NCI-H1417 (cell line): ENCODE measurements at regions not wholly inside any gene's neighbourhood (a gene's known extent, or its start where the extent isn't known, plus 50 kb on each side); places are given as distances from the start of the nearest gene placed in this dataset.
"Not testable (repeated sequence)": the region's sequence is repeated elsewhere in the genome, so short reads cannot be mapped to it uniquely, and the experiment has no call there.

Experiments used
- DNase-seq, 3 experiments: peaks; one replicate each; lab custom pipeline; 2025; lab: John Stamatoyannopoulos, UW

- no peak for DNase-seq
Observed at GRCh38 chr3:166080096-166080495, 242.9 kb upstream of the BCHE start.

DNA sequence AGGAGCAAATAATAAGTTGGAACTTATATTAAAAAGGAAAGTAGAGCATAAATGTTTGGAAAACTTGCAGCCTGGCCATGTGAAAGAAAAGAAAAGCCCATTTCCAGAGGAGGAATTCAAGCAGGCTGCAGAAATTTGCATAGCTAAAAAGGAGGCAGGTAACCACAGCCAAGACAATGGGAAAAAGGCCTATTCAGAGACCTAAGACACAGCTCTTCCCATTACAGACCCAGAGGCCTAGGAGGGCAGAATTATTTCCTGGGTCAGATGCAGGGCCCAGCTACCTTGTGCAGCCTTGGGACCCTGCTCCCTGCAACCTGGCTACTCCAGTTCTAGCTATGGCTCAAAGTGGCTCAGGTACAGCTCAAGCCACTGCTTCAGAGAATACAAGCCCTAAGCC is 234.6 kb upstream of the BCHE start:
- no peak for DNase-seq

GRCh38 chr3:166064476-166064875 is 227.3 kb upstream of the BCHE start:
- DNase-seq = no peak

DNA sequence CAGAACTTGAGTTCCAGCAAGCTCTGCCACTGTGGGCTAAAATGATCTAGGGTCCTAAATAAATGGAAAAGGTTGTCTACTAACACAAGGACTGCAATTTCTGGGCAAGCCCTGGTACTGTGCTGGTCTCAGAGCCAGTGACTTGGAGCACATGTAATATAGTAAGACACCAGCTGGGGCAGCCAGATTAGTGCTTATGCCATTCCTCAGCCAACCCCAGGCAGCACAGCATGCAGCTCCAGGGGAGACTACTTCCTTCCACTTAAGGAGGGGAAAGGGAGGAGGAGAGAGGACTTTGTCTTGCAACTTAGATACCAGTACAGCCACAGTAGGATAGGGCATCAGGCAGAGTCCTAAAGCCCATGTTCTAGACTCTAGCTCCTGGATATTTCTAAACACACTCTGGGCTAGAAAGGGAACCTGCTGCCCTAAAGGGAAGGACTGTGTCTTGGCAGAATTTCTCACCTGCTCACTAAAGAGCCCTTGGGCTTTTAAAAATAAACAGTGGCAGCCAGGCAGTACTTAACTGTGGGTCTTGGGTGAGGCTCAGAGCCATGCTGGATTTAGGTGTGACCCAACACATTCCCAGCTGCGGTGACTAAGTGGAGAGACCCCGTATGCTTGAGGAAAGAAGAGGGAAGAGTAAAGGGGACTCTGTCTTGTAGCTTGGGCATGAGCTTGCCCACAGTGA is 223.7 kb upstream of the BCHE start:
- peak in 1 of 3 experiments; percentile 27 for DNase-seq

GRCh38 chr3:166052440-166052839 is 215.2 kb upstream of the BCHE start:
- DNase-seq = no peak

GRCh38 chr3:166029507-166029906 is 192.3 kb upstream of the BCHE start:
- DNase-seq = no peak

DNA sequence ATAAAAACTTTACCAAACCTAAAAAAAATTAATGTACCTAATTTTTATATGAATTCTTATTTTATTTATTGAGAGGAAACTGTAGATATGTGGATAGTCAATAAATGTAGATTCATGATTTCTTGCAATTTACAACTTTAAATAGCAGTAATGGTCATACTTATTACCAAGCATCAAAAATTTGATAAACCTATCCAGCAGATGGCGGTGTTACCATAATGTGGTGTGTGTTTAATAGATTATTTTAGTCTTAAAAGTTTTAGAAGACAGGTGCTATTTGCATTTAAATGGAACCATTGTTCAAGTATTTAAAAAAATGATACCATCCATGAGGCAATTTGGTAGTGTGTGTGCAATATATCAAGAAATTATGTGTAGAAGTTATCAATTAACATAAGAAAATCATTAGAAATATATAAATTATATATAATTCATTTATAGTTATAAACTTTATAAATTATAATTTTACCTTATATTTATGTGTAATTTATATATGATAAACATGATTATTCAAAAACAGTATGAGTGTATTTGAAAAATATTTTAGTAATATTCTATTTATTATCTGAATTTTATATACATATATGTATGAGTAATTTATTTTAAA is 176.0 kb upstream of the BCHE start:
- DNase-seq = peak; percentile 40 to 84 (median 56)

DNA sequence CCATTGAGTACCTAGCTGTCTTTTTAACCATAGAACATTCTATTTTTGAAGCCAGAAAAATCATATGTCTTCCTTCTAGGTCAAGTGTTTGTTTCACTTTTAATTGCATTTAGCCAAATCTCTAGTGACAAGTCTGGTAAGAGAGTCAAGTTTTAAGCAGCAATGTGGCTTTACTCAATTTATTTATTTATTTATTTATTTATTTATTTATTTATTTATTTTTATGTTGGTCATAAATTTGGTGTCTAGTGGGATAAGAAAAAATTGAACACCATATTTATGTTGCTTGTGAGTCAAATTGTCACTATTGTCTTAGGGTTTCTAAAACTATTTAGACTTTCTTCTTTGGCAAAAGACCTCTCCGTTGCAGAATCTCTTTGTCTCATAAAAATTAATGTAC is 174.5 kb upstream of the BCHE start:
- DNase-seq = no peak

DNA sequence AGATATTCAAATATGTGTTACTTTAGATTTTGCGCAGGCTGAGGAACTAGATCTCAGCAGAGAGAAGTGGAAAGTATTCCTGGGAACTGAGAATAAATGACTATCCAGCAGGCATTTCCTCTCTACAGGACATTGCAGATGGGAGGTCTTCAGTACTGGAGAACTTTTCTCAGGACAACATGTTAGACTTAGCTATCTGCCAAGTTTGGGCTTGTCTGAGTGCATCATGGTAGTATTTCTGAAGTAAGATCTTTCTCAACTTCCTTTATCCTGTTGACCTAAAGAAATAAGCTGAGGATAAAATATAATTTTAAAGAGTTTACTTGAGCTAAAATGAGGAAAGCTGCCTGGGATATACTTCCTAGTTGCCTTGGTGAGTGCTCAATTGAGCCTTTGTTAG is 167.9 kb upstream of the BCHE start:
- DNase-seq = no peak

- DNase-seq = no peak
Observed at GRCh38 chr3:165994293-165994692, 157.1 kb upstream of the BCHE start.

- no peak for DNase-seq
Observed at GRCh38 chr3:165984589-165984988, 147.4 kb upstream of the BCHE start.

- no peak for DNase-seq
Observed at GRCh38 chr3:165983284-165983683, 146.1 kb upstream of the BCHE start.

DNA sequence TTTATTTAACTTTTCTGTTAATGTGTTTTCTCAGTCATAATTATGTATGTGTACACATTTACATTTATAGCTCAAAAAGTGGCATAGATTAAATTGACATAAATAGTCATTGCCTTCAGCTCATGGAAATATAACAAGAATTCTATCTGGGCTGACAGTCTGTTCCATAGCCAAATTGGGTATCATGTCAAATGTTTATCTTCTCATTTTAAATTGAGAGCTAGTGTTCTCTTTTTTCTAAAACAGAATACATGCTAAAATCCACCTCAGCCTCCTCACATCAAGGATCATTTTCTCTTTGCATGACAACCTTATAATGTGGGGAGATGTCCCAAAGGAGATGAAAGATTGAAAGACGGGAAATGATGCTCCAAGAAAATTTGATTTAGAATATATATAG is 144.1 kb upstream of the BCHE start:
- DNase-seq = no peak

DNA sequence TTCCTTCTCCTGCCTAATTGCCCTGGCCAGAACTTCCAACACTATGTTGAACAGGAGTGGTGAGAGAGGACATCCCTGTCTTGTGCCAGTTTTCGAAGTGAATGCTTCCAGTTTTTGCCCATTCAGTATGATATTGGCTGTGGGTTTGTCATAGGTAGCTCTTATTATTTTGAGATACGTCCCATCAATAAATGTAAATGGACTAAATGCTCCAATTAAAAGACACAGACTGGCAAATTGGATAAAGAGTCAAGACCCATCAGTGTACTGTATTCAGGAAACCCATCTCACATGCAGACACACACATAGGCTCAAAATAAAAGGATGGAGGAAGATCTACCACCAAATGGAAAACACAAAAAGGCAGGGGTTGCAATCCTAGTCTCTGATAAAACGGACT is 123.6 kb upstream of the BCHE start:
- not testable (repeated sequence) for DNase-seq

GRCh38 chr3:165954171-165954570 is 116.9 kb upstream of the BCHE start:
- no peak for DNase-seq

- no peak for DNase-seq
Observed at GRCh38 chr3:165946360-165946759, 109.1 kb upstream of the BCHE start.

- no peak for DNase-seq
Observed at GRCh38 chr3:165938986-165939540, 101.8 kb upstream of the BCHE start.

GRCh38 chr3:165936081-165936480 is 98.9 kb upstream of the BCHE start:
- DNase-seq = not testable (repeated sequence)

DNA sequence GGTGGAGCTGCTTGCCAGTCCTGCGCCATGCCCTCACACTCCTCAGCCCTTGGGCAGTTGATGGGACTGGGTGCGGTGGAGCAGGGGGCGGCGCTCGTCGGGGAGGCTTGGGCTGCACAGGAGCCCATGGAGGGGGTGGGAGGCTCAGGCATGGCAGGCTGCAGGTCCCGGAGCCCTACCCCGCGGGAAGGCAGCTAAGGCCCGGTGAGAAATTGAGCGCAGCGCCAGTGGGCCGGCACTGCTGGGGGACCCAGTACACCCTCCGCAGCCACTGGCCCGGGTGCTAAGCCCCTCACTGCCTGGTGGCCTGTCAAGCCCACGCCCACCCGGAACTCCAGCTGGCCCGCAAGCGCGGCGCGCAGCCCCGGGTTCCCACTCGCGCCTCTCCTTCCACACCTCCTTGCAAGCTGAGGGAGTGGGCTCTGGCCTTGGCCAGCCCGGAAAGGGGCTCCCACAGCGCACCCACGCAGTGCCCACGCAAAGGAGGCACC is 87.1 kb upstream of the BCHE start:
- DNase-seq = not testable (repeated sequence)

DNA sequence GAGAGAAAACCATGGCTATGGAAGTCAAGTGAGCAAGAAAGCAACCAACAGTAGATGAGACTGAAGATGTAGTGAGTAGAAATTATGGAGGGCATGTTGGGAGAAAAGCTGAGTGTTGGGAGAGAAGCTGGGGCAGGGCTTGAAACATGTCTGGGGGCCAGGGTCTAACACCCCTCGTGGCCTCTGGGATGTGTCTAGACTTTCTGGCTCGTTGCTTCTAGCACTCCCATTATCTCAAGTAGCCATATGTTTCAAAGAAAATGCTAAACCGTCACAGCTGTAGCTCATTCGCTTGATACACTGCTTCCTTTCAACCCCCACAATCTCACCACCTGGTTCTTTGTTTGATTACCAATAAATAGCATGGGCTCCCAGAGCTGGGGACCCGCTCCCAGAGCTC is 83.8 kb upstream of the BCHE start:
- DNase-seq = peak in 1 of 3 experiments; percentile 11

DNA sequence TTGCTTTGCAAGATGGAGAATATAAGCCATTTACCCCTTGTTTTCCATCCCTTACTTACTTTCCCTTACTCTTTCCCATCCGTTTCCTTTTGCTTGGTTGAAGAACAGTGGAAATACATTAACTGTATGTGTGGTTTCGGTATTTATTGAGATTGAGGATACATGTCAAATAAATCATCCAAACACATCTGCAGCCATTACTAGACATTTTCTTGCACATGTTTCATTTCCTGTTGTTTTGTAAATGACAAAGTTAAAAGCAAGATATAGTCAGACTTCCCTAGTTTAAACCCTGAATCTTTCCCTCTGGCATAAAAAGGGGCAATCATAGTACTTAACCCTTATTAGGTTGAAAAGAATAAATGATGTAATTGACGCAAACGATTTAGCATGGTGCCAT is 82.1 kb upstream of the BCHE start:
- no peak for DNase-seq

GRCh38 chr3:165918657-165918979 is 81.4 kb upstream of the BCHE start:
- no peak for DNase-seq

- not testable (repeated sequence) for DNase-seq
Observed at GRCh38 chr3:165917938-165918656, 80.9 kb upstream of the BCHE start.
